ENCODE measurements at regions not wholly inside any gene's neighbourhood (a gene's known extent, or its start where the extent isn't known, plus 50 kb on each side); places are given as distances from the start of the nearest gene placed in this dataset.

GRCh38 chr5:143561219-143561618, 157.7 kb upstream of the NR3C1 start:
- no peak for DNase-seq (ENCODE audit: low read depth, low spot score)

DNA sequence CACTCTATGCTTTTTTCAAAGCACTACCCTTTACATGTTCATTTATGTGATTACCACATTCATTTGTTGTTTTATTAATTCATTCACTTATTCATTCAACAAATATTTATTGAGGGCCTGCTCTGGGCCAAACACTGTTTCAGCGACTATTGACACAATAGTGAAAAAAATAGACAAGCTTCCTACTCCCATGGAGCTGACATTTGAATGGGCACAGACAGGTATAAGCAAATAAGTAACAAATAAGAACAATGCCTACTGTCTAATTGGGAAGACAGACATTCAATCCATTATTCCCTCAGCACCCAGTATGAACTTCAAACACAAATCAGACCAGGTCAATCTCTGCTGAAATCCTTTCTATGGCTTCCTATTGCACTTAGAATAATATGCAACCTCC, 156.9 kb upstream of the NR3C1 start:
- no peak for DNase-seq (ENCODE audit: low read depth, low spot score)

DNA sequence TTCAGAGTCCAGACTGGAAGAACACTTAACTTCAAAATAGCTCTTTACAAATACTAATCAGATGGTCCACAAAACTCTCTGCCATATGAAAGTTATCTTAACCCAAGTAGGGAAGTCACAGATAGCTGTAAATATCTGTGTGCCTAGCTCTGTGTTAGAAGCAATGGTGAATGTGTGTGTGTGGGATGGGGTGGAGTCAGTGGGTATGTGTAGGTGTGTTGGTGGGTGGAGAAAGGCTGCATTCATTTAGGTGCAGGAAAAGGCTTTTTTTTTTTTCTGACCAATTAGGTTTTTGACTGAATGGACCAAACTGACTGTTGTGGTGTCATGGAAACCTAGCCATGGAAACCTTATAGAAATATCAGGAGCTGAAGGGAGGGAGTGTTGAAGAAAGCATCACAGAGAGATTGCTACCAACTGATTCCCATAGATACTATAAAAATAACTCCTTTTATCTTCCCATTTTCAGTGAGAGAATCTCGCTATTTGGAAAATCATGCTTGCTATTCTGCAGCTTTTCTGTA, 156.2 kb upstream of the NR3C1 start:
- DNase-seq (ENCODE audit: low read depth, low spot score) = no peak

GRCh38 chr5:143558048-143558447, 154.6 kb upstream of the NR3C1 start:
- no peak for DNase-seq (ENCODE audit: low read depth, low spot score)

DNA sequence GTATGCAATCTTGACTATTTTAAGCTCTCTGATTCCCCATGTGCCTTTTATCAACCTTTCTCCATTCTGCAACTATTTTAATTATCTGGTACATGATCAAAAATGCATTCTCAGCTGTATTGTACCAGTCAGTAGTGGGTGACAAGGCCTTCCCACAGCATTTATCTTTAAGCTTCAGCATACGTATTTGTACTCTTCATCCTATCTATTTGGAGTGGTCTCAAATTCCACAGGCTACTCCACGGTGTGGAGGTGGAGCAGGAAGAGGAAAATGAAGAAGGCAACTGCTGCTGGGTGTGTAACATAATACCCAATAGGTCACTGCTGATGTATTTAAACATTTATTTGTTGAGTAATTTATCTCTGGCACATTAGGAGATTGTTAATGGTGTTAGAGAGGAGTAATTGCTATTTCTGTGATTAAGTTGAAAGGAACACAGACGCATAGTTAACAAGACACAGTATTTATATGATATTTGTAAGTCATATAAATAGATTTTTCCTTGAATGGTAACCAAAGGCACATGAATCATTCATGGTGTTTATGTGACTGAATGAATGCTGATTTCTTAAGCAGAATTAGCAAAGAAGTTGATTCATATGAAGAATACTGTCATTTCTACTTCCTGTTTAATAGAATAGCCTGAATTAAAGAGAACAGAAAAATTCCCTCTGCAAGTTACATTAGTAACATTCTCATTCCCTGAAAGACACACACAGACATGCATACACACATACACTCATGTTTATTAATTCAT, 153.8 kb upstream of the NR3C1 start:
- DNase-seq (ENCODE audit: low read depth, low spot score) = no peak

GRCh38 chr5:143554918-143555477, 151.5 kb upstream of the NR3C1 start:
- peak; percentile 63 for DNase-seq (ENCODE audit: low read depth, low spot score)

- peak; percentile 24 for DNase-seq (ENCODE audit: low read depth, low spot score)
These were observed 150.8 kb upstream of the NR3C1 start for GRCh38 chr5:143554187-143554717.

DNA sequence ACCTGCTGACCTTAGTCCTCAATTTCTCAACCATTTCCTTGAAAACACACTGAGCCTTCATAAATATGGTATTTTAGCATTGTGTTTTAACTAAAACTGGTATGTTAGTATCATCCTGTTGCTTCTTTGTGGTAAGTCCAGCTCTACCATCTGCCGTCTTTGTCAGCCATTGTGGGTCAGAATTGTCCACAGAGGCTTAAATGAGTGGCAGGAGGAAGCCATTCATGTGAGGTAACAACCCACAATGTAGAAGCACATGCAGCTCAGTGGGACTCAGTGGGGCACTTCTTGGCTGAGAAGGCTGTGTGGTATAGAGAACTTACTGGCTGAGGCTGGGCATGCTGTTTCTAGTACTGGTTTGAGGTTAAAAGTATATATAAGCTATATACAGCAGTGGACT, 149.2 kb upstream of the NR3C1 start:
- no peak for DNase-seq (ENCODE audit: low read depth, low spot score)

DNA sequence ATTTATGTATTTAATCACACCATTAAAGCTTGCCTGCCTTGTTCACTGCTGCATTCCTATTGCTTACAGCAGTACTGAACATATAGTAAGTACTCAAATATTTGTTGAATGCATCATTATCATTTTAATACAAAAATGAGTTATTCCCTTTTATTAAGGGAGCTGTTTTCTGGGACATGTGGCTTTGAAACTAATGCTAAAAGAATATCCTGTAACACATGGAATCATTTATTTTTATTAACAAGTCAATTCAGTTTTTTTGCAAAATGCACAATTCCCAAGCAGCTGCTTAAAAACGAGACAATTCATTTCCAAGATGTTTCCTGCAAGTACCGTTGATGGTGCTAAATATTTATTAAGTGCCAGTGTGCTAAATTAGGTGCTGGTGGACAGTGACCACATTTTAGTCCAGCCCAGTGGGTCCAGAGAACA, 148.3 kb upstream of the NR3C1 start:
- DNase-seq (ENCODE audit: low read depth, low spot score) = no peak

DNA sequence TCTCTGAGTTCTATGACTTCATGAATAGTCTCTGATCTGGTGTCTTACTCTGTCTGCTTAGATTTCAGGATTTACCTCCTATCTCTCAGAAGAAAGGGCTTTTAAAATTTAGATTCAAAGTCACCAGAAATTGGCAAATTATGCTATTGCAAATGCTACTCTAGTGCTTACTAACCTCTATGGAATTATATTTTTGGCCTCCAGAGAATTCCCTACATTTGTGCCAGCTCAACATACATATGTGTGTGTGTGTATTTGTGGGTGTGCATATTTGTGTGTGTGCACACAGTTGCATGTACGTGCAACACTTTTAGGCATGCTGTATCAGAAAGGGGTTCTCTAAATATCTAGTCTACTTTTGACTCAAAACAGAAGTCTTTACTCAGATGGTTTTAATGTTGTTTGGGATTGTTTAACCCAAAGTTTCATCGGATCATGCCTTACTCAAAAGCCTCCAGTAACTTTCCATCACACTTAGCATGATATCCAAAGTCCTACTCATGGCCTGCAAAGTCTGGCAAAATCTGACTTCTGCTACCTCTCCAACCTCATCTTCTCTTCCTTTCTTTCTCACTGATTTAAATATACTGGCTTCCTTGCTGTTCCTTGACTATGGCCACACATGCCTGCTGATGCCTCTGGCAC, 147.6 kb upstream of the NR3C1 start:
- DNase-seq (ENCODE audit: low read depth, low spot score) = no peak

DNA sequence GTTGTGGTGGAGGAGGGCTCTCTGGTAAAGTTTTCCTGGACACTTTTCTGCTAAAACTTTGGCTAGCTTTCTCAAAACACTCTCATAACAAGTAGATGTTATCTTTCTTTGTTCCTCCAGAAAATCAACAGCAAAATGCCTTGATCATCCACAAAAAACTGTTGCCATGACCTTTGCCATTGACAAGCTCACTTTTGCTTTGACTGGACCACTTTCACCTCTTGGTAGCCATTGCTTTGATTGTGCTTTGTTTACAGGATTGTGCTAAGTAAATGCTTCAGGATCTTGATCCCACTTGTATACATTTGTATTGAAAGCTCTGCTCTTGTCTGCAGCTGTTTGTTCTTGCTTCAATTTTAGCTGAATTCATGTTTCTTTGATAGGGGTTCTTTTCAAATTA, 143.9 kb upstream of the NR3C1 start:
- no peak for DNase-seq (ENCODE audit: low read depth, low spot score)

DNA sequence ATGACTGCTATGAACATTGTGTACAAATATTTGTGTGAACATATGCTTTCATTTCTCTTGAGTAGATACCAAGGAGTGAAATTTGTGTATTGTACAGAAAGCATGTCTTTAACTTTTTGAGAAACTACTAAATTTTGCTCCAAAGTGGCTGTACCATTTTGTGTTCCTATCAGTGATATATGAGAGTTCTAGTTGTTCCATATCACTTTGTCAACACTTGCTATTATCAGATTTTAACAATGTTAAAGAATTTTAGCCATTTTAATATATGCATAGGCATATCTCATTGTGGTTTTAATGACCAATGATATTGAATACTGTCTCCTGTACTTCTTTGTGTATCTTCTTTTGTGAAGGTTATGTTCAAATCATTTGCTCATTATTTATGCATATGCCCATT, 142.9 kb upstream of the NR3C1 start:
- no peak for DNase-seq (ENCODE audit: low read depth, low spot score)

DNA sequence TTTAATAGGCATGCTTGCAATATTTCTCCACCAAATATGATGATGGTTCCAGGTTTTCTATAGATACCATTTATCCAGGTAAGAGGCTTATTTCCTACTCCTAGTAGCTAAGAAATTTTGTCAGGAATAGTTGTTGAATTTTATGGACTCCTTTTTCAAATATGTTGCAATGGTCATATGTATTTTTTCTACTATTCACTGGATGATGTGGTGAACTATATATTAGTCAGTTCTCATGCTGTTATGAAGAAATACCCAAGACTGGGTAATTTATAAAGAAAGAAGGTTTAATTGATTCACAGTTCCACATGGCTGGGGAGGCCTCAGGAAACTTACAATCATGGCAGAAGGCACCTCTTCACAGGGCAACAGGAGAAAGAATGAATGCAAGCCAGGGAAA, 141.1 kb upstream of the NR3C1 start:
- DNase-seq (ENCODE audit: low read depth, low spot score) = no peak

DNA sequence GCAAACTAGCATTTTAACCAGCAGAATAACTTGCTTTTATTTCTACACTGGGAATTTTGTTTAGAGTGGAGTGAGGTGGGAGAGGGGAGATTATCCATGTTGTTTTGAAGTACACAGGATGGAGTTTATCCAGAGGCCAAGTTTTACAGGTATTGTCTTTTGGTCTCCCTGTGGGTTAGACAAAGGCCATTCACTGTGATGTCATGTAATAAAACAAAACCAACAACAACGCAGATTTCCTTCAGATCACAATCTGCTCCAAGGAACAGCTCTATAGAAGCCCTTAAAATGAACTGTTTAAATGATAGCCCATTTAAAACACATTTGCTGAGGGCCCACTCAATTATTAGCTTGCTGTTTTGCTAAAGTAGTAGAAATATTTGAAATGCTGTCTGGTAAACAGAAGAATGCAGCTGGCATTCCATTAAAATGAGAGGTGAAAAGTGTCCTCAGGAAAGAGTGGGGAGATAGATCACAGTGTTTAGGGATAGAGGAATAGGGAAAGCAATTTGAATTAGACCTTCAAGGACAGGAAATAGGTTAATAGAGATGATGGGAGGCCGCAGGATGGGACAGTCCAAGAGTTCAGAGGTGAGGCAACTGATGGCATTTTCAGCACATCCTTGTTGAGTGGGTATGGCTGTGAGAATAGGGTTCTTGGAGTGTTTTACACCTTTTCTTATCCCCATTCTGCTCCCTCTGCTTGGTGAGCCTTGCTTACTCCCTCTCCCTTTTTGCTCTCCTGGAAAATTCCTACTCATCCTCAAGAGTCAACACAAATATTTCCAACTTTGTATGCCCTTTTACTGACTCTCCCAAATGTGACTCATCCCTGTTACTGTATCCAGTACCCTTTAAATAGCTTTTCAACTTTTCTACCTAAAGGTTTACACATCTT, 140.1 kb upstream of the NR3C1 start:
- no peak for DNase-seq (ENCODE audit: low read depth, low spot score)

- DNase-seq (ENCODE audit: low read depth, low spot score) = no peak
These were observed 139.3 kb upstream of the NR3C1 start for GRCh38 chr5:143542798-143543144.

DNA sequence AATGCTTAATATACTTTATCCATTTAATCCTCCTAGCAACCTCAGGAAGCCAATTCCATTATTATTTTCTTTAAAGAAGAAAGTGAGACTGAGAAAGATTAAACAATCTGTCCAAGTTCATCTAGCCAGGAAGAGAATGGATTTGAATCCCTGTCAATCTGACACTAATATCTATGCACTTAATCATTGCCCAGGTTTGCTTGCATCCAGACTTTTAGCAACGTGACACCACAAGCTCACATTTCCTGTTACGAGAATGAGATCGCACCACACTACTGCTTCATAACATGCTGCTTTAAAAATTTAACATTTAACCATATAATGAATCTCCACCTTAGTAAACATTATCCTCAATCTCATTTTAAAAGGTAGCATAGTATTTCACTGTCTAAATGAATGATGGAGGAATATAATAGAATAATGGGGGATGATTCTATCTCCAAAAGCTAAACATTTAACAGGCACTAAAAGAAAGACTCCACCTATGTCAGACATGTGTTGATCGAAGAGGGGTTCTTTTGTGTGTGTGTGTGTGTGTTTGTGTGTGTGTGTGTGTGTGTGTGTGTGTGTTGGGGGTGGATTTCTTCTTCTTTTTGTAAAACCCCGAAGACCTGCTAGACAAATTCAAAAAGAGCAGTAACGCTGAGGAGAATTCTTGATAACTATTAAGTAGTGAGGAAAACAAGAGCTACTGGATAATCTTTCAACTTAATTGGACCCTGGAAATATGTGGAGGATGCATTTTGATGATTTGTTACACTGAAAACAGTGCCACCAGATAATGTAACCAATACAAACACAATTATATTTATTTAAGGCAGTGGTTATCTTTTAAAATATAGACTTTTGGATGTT, 138.7 kb upstream of the NR3C1 start:
- no peak for DNase-seq (ENCODE audit: low read depth, low spot score)

DNA sequence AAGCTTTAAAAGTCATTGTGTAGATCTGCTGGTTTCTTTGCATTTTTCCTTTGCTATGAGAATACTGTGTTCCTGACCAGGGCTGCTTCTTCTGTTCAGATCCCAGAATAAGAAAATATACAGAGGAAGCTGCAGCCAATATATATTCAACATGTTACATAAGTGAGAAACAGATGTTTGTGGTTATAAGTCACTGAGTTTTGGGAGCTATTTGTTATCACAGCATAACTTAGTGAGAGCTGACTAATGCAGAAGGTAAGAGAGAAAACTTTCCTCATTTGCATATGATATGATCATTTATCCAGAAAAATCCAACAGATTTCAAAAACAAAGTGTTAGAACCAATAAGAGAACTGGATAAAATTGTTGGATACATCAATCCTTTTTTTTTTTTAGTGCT, 136.3 kb upstream of the NR3C1 start:
- DNase-seq (ENCODE audit: low read depth, low spot score) = no peak

DNA sequence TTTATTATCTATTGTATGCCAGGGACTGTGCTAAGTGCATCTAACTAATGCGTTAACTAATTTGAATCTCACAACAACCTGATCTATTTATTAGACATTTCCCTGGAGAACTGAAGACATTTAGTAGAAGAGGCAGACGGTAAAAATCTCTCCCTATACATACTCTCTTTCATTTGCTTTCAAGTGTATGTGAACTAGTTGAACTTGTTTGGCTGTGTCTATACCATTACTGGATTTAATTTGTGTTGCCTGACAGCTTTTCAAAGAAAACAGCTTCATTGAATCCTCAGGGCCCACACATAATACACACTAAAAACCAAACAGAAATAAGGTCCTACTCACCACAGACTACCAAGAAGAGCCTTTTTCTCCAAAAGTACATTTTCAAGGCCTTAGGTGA, 133.6 kb upstream of the NR3C1 start:
- DNase-seq (ENCODE audit: low read depth, low spot score) = no peak

DNA sequence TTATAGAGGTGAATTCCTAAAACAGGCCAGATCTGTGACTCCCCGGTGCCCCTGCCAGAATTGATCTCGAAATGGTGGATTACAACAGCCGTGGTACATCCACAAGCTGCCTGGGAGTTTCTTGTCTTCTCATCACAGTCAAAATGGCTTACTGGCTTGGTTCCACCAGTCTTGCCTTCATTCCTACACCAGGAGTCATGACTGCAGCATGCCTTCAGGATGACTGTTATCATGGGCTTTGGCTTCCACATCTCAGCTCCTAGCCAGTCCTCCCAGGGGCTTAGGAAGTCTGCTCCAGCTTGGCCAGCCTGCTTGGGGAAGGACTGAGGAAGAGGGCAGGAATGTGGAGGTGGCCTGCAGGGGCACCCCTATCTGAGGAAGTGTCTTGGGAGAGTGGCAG, 132.9 kb upstream of the NR3C1 start:
- DNase-seq (ENCODE audit: low read depth, low spot score) = no peak

GRCh38 chr5:143534761-143535154, 131.3 kb upstream of the NR3C1 start:
- DNase-seq (ENCODE audit: low read depth, low spot score) = no peak

All from smooth muscle cell of the brain vasculature (primary cell).